ENCODE measurements at regions not wholly inside any gene's neighbourhood (a gene's known extent, or its start where the extent isn't known, plus 50 kb on each side); places are given as distances from the start of the nearest gene placed in this dataset.
A peak's percentile ranks its signal among the peaks of the same experiment; 100 is the strongest.

DNA sequence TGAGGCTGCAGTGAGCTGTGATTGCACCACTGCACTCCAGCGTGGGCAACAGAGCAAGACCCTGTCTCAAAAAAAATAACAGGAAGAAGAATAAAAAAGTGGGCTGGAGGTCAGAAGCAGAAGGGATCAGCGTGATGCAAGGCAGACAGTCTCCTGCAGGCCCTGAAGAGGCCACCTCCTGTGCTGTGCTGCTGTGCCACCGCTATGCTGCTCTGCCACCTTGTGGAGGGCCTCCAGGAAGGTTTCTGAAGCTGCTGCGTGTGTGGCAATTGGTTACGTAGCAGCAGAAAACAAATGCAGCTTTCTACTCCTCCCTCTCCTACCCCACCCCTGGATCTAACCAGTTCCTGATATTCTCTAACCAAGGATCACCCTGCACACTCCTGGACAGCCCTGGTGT is 815.5 kb downstream of the KCNJ18 start (continued):
- TF ChIP-seq, protein P1, sequence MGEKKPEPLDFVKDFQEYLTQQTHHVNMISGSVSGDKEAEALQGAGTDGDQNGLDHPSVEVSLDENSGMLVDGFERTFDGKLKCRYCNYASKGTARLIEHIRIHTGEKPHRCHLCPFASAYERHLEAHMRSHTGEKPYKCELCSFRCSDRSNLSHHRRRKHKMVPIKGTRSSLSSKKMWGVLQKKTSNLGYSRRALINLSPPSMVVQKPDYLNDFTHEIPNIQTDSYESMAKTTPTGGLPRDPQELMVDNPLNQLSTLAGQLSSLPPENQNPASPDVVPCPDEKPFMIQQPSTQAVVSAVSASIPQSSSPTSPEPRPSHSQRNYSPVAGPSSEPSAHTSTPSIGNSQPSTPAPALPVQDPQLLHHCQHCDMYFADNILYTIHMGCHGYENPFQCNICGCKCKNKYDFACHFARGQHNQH (CRISPR knock-in tag; IDR thresholded peaks at IDR 0.05), result no peak
- TF ChIP-seq GZF1 (CRISPR knock-in tag; IDR thresholded peaks at IDR 0.05), result no peak
- TF ChIP-seq, protein P2, sequence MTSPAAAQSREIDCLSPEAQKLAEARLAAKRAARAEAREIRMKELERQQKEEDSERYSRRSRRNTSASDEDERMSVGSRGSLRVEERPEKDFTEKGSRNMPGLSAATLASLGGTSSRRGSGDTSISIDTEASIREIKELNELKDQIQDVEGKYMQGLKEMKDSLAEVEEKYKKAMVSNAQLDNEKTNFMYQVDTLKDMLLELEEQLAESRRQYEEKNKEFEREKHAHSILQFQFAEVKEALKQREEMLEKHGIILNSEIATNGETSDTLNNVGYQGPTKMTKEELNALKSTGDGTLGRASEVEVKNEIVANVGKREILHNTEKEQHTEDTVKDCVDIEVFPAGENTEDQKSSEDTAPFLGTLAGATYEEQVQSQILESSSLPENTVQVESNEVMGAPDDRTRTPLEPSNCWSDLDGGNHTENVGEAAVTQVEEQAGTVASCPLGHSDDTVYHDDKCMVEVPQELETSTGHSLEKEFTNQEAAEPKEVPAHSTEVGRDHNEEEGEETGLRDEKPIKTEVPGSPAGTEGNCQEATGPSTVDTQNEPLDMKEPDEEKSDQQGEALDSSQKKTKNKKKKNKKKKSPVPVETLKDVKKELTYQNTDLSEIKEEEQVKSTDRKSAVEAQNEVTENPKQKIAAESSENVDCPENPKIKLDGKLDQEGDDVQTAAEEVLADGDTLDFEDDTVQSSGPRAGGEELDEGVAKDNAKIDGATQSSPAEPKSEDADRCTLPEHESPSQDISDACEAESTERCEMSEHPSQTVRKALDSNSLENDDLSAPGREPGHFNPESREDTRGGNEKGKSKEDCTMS (CRISPR knock-in tag; conservative IDR thresholded peaks at IDR 0.05), result no peak
- TF ChIP-seq GABPA (IDR thresholded peaks at IDR 0.05; ENCODE audit: low read depth, low read length), result peak; percentile 22; the same call in 1 of the 2 replicates
- TF ChIP-seq GABPA (CRISPR knock-in tag; IDR thresholded peaks at IDR 0.05; ENCODE audit: low read depth), result no peak
- 0 out of 2 replicates have a peak, but pooled peaks have one; percentile 26 for TF ChIP-seq ZFX (CRISPR knock-in tag; IDR thresholded peaks at IDR 0.05; ENCODE audit: low read depth)
- TF ChIP-seq SRSF1 (optimal IDR thresholded peaks at IDR 0.05; ENCODE audit: low read depth, low read length), result no peak
- peak; percentile 57 for TF ChIP-seq ZFY (CRISPR knock-in tag; IDR thresholded peaks at IDR 0.05)
- TF ChIP-seq ZNF557 (CRISPR knock-in tag; IDR thresholded peaks at IDR 0.05), result no peak
- no peak for TF ChIP-seq ZNF720 (CRISPR knock-in tag; IDR thresholded peaks at IDR 0.05)
- TF ChIP-seq, protein P3, sequence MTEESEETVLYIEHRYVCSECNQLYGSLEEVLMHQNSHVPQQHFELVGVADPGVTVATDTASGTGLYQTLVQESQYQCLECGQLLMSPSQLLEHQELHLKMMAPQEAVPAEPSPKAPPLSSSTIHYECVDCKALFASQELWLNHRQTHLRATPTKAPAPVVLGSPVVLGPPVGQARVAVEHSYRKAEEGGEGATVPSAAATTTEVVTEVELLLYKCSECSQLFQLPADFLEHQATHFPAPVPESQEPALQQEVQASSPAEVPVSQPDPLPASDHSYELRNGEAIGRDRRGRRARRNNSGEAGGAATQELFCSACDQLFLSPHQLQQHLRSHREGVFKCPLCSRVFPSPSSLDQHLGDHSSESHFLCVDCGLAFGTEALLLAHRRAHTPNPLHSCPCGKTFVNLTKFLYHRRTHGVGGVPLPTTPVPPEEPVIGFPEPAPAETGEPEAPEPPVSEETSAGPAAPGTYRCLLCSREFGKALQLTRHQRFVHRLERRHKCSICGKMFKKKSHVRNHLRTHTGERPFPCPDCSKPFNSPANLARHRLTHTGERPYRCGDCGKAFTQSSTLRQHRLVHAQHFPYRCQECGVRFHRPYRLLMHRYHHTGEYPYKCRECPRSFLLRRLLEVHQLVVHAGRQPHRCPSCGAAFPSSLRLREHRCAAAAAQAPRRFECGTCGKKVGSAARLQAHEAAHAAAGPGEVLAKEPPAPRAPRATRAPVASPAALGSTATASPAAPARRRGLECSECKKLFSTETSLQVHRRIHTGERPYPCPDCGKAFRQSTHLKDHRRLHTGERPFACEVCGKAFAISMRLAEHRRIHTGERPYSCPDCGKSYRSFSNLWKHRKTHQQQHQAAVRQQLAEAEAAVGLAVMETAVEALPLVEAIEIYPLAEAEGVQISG (CRISPR knock-in tag; IDR thresholded peaks at IDR 0.05), result peak; percentile 94
- TF ChIP-seq, protein P4, sequence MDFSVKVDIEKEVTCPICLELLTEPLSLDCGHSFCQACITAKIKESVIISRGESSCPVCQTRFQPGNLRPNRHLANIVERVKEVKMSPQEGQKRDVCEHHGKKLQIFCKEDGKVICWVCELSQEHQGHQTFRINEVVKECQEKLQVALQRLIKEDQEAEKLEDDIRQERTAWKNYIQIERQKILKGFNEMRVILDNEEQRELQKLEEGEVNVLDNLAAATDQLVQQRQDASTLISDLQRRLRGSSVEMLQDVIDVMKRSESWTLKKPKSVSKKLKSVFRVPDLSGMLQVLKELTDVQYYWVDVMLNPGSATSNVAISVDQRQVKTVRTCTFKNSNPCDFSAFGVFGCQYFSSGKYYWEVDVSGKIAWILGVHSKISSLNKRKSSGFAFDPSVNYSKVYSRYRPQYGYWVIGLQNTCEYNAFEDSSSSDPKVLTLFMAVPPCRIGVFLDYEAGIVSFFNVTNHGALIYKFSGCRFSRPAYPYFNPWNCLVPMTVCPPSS (IDR thresholded peaks at IDR 0.05), result no peak
- TF ChIP-seq, protein P5, sequence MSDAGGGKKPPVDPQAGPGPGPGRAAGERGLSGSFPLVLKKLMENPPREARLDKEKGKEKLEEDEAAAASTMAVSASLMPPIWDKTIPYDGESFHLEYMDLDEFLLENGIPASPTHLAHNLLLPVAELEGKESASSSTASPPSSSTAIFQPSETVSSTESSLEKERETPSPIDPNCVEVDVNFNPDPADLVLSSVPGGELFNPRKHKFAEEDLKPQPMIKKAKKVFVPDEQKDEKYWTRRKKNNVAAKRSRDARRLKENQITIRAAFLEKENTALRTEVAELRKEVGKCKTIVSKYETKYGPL (CRISPR knock-in tag; IDR thresholded peaks at IDR 0.05), result no peak
- 0 out of 2 replicates have a peak, but pooled peaks have one; percentile 35 for TF ChIP-seq RAD21 (CRISPR knock-in tag; IDR thresholded peaks at IDR 0.05)
- no peak for TF ChIP-seq RFXAP (CRISPR knock-in tag; IDR thresholded peaks at IDR 0.05; ENCODE audit: borderline replicate concordance)
- TF ChIP-seq, protein P6, sequence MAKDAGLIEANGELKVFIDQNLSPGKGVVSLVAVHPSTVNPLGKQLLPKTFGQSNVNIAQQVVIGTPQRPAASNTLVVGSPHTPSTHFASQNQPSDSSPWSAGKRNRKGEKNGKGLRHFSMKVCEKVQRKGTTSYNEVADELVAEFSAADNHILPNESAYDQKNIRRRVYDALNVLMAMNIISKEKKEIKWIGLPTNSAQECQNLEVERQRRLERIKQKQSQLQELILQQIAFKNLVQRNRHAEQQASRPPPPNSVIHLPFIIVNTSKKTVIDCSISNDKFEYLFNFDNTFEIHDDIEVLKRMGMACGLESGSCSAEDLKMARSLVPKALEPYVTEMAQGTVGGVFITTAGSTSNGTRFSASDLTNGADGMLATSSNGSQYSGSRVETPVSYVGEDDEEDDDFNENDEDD (CRISPR knock-in tag; IDR thresholded peaks at IDR 0.05; ENCODE audit: borderline replicate concordance), result no peak
- TF ChIP-seq SP2 (CRISPR knock-in tag; IDR thresholded peaks at IDR 0.05), result no peak
- TF ChIP-seq STAG1 (CRISPR knock-in tag; IDR thresholded peaks at IDR 0.05), result peak; percentile 65
